ENCODE measurements at regions not wholly inside any gene's neighbourhood (a gene's known extent, or its start where the extent isn't known, plus 50 kb on each side); places are given as distances from the start of the nearest gene placed in this dataset.

DNA sequence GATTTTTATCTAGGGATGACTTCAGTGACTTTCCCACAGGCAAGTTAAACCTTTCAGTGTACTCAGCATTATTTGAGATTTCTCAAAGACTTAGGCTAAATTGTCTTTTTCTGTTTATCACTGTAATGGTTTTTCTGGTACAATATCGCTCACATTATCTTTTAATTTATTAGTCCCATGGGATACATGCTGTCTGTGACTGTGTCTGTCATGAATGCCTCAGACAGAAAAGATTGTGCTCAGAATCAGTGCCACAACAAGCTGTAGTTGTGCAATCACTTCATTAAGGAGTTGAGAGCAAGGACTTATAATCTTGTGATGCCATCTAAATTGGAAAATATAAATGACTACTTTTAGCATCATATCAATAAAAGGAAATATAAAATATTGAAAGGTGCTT lies 2374.2 kb upstream of the RAG2 start:
- peaks cover 7% of the 10 kb centered on the region for H3K9me3 Mint-ChIP-seq
- H3K27me3 Mint-ChIP-seq = no peaks in the 10 kb centered on the region
- TF ChIP-seq, protein P1, sequence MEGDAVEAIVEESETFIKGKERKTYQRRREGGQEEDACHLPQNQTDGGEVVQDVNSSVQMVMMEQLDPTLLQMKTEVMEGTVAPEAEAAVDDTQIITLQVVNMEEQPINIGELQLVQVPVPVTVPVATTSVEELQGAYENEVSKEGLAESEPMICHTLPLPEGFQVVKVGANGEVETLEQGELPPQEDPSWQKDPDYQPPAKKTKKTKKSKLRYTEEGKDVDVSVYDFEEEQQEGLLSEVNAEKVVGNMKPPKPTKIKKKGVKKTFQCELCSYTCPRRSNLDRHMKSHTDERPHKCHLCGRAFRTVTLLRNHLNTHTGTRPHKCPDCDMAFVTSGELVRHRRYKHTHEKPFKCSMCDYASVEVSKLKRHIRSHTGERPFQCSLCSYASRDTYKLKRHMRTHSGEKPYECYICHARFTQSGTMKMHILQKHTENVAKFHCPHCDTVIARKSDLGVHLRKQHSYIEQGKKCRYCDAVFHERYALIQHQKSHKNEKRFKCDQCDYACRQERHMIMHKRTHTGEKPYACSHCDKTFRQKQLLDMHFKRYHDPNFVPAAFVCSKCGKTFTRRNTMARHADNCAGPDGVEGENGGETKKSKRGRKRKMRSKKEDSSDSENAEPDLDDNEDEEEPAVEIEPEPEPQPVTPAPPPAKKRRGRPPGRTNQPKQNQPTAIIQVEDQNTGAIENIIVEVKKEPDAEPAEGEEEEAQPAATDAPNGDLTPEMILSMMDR (IDR thresholded peaks at IDR 0.05) = no peak
- ChIA-PET CTCF (no interaction called here), POLR2A (no interaction called here)
- no peak overlapping the region for H3K4me3 Mint-ChIP-seq
- H3K36me3 Mint-ChIP-seq (ENCODE audit: low read depth) = no peaks in the 10 kb centered on the region
- ATAC-seq (no peak), DNase-seq (no peak)
- H3K4me1 Mint-ChIP-seq (ENCODE audit: low read depth) = no peaks in the 10 kb centered on the region
- intact Hi-C loops (cut with micrococcal nuclease) = no loop called here
- no peak overlapping the region for H3K27ac Mint-ChIP-seq

DNA sequence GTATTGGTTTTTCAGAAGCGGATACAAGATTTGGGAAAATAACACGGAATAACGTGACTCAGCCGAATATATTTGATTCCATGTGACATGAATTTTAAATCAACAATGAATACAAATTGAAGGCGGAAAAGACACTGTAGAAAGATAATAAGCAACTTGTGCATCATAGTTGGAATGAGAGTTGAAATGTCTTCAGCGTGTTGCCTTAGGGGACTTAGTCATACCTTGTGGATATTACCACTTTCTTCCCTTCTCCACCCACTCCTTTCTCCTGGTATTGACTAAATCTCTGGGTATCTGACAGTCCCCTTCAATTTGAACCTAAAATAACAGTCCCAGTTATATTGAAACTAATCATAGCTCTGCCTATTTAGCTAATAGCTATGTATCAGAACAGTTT lies 2373.1 kb upstream of the RAG2 start:
- ATAC-seq (no peak), DNase-seq (no peak)
- TF ChIP-seq, protein P1 (IDR thresholded peaks at IDR 0.05) = no peak
- H3K27ac Mint-ChIP-seq = no peak overlapping the region
- ChIA-PET POLR2A (no interaction called here), CTCF (no interaction called here)
- no peaks in the 10 kb centered on the region for H3K36me3 Mint-ChIP-seq (ENCODE audit: low read depth)
- no peaks in the 10 kb centered on the region for H3K4me1 Mint-ChIP-seq (ENCODE audit: low read depth)
- H3K9me3 Mint-ChIP-seq = peaks cover 7% of the 10 kb centered on the region
- intact Hi-C loops (cut with micrococcal nuclease) = no loop called here
- no peaks in the 10 kb centered on the region for H3K27me3 Mint-ChIP-seq
- no peak overlapping the region for H3K4me3 Mint-ChIP-seq

DNA sequence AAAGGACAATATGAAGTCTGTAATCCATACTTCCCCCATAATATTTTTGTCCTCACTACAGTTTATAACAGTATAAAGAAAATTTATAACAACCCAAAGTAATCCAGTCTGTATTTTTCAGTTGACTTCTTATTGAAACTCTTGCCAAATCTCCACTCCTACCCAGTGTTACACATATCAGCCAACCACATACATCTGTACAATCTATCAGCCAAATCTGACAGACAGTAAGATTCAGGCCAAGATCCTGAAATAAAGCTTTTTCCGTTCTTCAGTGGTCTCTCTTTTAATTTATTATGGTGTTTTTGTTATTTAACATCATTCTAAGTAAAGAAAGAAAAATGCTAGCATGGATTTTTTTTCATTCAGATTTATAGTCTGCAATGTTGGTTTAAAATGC lies 2370.9 kb upstream of the RAG2 start:
- H3K27me3 Mint-ChIP-seq = no peaks in the 10 kb centered on the region

DNA sequence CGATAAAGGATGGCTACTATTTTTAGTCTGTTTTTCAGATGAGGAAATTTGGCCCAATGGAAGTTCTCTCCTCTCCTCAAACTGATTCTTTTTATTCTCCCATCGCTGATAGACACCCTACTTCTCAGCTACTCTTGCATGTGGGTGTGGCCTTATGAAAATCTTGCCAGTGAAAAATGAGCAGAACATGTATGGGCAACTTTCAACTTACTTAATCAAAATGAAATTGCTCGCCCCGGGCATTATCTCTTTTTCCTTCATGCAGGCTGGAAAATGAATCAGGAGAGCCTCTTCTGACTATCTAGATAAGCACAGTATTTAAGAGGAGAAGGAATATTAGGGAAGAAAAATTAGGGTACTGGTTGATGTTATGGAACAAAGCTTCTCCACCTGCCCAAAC lies 2354.7 kb upstream of the RAG2 start:
- ChIA-PET POLR2A (no interaction called here), CTCF (no interaction called here)
- ATAC-seq (no peak), DNase-seq (no peak)
- intact Hi-C loops (cut with micrococcal nuclease) = no loop called here
- Mint-ChIP-seq H3K36me3 (ENCODE audit: low read depth) (no peaks in the 10 kb centered on the region), H3K9me3 (peaks cover 6% of the 10 kb centered on the region), H3K27me3 (no peaks in the 10 kb centered on the region), H3K4me3 (no peak overlapping the region), H3K27ac (no peak overlapping the region), H3K4me1 (ENCODE audit: low read depth) (no peaks in the 10 kb centered on the region)
- TF ChIP-seq, protein P1 (IDR thresholded peaks at IDR 0.05) = no peak

More for the DNA sequence above, 2370.9 kb upstream of the RAG2 start:
- Mint-ChIP-seq H3K4me3 (no peak overlapping the region), H3K36me3 (ENCODE audit: low read depth) (no peaks in the 10 kb centered on the region), H3K4me1 (ENCODE audit: low read depth) (no peaks in the 10 kb centered on the region), H3K9me3 (peaks cover 9% of the 10 kb centered on the region), H3K27ac (no peak overlapping the region)
- no peak for ATAC-seq
- POLR2A ChIA-PET = no interaction called here
- no peak for DNase-seq
- TF ChIP-seq, protein P1 (IDR thresholded peaks at IDR 0.05) = no peak
- intact Hi-C loops (cut with micrococcal nuclease) = no loop called here
- CTCF ChIA-PET = no interaction called here

DNA sequence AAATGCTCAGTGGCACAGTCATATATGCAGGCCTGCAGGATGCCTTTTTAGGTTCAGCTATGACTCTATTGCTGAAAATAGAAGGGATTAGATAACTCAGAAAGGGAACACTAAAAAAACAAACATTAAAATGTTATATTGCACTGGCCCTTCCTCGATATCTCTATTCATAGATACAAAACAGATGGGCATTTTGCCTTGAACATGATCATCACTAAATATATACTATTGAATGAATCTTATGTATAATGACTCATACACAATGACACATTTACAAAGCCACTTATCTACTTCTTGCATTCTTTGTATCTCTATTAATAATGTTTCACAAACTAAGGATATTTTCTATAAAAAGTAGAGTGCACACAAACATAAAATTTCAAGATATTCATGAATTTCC lies 2352.8 kb upstream of the RAG2 start:
- CTCF ChIA-PET = no interaction called here
- DNase-seq = no peak
- TF ChIP-seq, protein P1 (IDR thresholded peaks at IDR 0.05) = no peak
- Mint-ChIP-seq H3K27me3 (no peaks in the 10 kb centered on the region), H3K27ac (no peak overlapping the region), H3K9me3 (peaks cover 8% of the 10 kb centered on the region), H3K4me3 (no peak overlapping the region), H3K36me3 (ENCODE audit: low read depth) (no peaks in the 10 kb centered on the region), H3K4me1 (ENCODE audit: low read depth) (no peaks in the 10 kb centered on the region)
- intact Hi-C loops (cut with micrococcal nuclease) = no loop called here
- no peak for ATAC-seq
- POLR2A ChIA-PET = no interaction called here

All from activated CD8-positive, alpha-beta T cell treated with anti-CD3 and anti-CD28 coated beads for 36 hours (primary cell).